Naive thymus-derived CD8-positive, alpha-beta T cell (primary cell): ENCODE measurements at regions not wholly inside any gene's neighbourhood (a gene's known extent, or its start where the extent isn't known, plus 50 kb on each side); places are given as distances from the start of the nearest gene placed in this dataset.

ENCODE experiments used
- ATAC-seq, 2 donors: fragments of 150-1000 bp; cut with Tn5 transposase in 1 of 2; sonication (Bioruptor Pico), chemical (Tn5 transposase) in 1 of 2; 1 replicate in 1 of 2; 2 replicates in 1 of 2; pipeline ENCODE4 v1.10.0; 2021; ENCODE audit warnings: mild to moderate bottlenecking in 2 of 2, moderate library complexity in 2 of 2
- POLR2A ChIA-PET: fragments of 350-600 bp; sonication (Branson Sonifier 250); formaldehyde crosslinking; loops from one replicate; lab custom pipeline; 2021; ENCODE audit warnings: antibody characterized with exemption; lab: Charles Lee
- DNase-seq, 10 donors: peaks; one replicate each; pipeline versions ENCODE4 v3.0.0 to v3.0.0-alpha.2; 2020 to 2022
- H3K27ac Mint-ChIP-seq, 10 donors: one replicate each; pipeline ENCODE4 v1.8.0; 2020 to 2022; ENCODE audit warnings: mild to moderate bottlenecking in 10 of 10, mixed read lengths in 10 of 10, moderate library complexity in 4 of 10, inconsistent platforms in 1 of 10
- H3K27me3 Mint-ChIP-seq, 5 donors: one replicate each; pipeline ENCODE4 v1.8.0; 2021 to 2022; ENCODE audit warnings: mixed read lengths in 5 of 5
- H3K36me3 Mint-ChIP-seq, 3 donors: one replicate each; pipeline ENCODE4 v1.8.0; 2020 to 2022; ENCODE audit warnings: mixed read lengths in 3 of 3, mild to moderate bottlenecking in 2 of 3, inconsistent platforms in 1 of 3
- H3K4me1 Mint-ChIP-seq, 4 donors: one replicate each; pipeline ENCODE4 v1.8.0; 2021 to 2022; ENCODE audit warnings: mixed read lengths in 4 of 4
- H3K4me3 Mint-ChIP-seq, 10 donors: one replicate each; pipeline ENCODE4 v1.8.0; 2020 to 2022; ENCODE audit warnings: mild to moderate bottlenecking in 10 of 10, mixed read lengths in 10 of 10, moderate library complexity in 6 of 10, inconsistent platforms in 1 of 10
- H3K9me3 Mint-ChIP-seq, 9 donors: one replicate each; pipeline ENCODE4 v1.8.0; 2020 to 2022; ENCODE audit warnings: mixed read lengths in 9 of 9, mild to moderate bottlenecking in 3 of 9, inconsistent platforms in 1 of 9, moderate library complexity in 1 of 9

GRCh38 chr18:59821983-59822382 lies 77.8 kb upstream of the PMAIP1 start:
- ATAC-seq (no peak), DNase-seq (no peak)
- H3K9me3 Mint-ChIP-seq, result peaks cover 0 to 2% (median 0%) of the 10 kb centered on the region in 9 donors
- H3K4me1 Mint-ChIP-seq, result peaks cover 0 to 3% (median 0%) of the 10 kb centered on the region in 4 donors
- H3K27me3 Mint-ChIP-seq, result peaks cover 9 to 19% (median 13%) of the 10 kb centered on the region in 5 donors
- POLR2A ChIA-PET, result no interaction called here
- H3K27ac Mint-ChIP-seq, result no peak overlapping the region
- no peak overlapping the region for H3K4me3 Mint-ChIP-seq
- no peaks in the 10 kb centered on the region for H3K36me3 Mint-ChIP-seq

DNA sequence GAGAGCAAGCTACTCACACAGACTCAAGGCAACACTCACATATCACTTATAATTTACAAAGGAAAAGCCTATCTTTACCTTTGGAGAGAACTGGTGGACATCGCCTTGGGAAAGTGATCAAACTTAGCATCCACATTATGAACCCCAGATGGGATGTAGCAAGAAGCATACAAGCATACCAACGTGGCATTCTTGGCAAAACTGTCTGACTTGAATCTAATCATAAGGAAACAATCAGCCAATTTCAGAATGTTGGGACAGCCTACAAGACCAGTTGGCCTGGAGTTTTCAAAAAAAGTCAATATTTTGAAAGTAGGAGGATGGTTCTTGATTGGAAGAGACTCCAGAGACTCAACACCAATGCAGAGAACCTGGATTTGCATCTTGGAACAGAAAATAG lies 79.1 kb upstream of the PMAIP1 start:
- POLR2A ChIA-PET, result no interaction called here
- Mint-ChIP-seq H3K4me3 (no peak overlapping the region), H3K9me3 (peaks cover 0 to 2% (median 0%) of the 10 kb centered on the region in 9 donors), H3K27me3 (peaks cover 9 to 20% (median 16%) of the 10 kb centered on the region in 5 donors), H3K4me1 (peaks cover 0 to 3% (median 0%) of the 10 kb centered on the region in 4 donors), H3K36me3 (no peaks in the 10 kb centered on the region), H3K27ac (no peak overlapping the region)
- DNase-seq (no peak), ATAC-seq (no peak)

DNA sequence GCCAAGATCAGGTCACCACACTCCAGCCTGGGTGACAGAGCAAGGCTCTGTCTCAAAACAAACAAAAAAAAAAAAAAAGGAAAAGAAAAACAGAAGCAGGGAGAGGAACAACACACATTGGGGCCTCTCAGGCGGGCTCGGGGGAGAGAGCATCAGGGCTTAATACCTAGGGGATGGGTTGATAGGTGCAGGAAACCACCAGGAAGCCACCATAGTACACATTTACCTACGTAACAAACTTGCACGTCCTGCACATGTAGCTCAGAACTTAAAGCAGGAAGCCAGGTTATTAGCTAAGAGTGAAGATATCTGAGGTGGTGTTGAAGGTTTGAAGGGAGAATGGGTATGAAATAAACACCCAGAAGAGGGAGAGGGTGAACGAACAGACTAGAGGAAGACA lies 81.0 kb upstream of the PMAIP1 start:
- DNase-seq (no peak), ATAC-seq (no peak)
- H3K27me3 Mint-ChIP-seq, result peaks cover 7 to 20% (median 19%) of the 10 kb centered on the region in 5 donors
- H3K27ac Mint-ChIP-seq, result peak overlapping the region in 1 of 10 donors; percentile 68
- peaks cover 0 to 2% (median 0%) of the 10 kb centered on the region in 9 donors for H3K9me3 Mint-ChIP-seq
- no peak overlapping the region for H3K4me3 Mint-ChIP-seq
- POLR2A ChIA-PET, result no interaction called here
- H3K4me1 Mint-ChIP-seq, result peaks cover 0 to 4% (median 0%) of the 10 kb centered on the region in 4 donors
- H3K36me3 Mint-ChIP-seq, result no peaks in the 10 kb centered on the region

DNA sequence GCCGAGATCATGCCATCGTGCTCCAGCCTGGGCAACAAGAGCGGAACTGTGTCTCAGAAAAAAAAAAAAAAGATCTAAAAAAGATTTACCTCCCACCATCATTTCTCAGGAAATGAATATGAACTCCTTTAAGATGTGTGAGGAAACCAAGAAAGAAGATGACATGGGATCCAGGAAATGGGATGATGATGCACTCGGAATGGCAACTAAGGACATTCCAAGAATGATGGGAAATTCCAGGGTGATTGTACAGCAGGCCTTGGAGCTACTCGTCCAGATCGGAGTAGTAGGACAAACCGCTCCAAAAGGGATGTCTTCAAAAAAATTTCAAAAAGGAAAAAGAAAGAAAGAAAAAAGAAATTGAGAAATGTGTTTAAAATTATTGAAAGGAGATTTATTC lies 84.9 kb upstream of the PMAIP1 start:
- DNase-seq (no peak), ATAC-seq (no peak)
- Mint-ChIP-seq H3K4me1 (peaks cover 0 to 5% (median 0%) of the 10 kb centered on the region in 4 donors), H3K27ac (no peak overlapping the region), H3K4me3 (no peak overlapping the region), H3K27me3 (peaks cover 9 to 23% (median 20%) of the 10 kb centered on the region in 5 donors), H3K9me3 (peaks cover 0 to 2% (median 0%) of the 10 kb centered on the region in 9 donors), H3K36me3 (no peaks in the 10 kb centered on the region)
- POLR2A ChIA-PET, result no interaction called here

- no peak for DNase-seq
- POLR2A ChIA-PET, result no interaction called here
Measured at GRCh38 chr18:59813942-59814341, 85.9 kb upstream of the PMAIP1 start.

DNA sequence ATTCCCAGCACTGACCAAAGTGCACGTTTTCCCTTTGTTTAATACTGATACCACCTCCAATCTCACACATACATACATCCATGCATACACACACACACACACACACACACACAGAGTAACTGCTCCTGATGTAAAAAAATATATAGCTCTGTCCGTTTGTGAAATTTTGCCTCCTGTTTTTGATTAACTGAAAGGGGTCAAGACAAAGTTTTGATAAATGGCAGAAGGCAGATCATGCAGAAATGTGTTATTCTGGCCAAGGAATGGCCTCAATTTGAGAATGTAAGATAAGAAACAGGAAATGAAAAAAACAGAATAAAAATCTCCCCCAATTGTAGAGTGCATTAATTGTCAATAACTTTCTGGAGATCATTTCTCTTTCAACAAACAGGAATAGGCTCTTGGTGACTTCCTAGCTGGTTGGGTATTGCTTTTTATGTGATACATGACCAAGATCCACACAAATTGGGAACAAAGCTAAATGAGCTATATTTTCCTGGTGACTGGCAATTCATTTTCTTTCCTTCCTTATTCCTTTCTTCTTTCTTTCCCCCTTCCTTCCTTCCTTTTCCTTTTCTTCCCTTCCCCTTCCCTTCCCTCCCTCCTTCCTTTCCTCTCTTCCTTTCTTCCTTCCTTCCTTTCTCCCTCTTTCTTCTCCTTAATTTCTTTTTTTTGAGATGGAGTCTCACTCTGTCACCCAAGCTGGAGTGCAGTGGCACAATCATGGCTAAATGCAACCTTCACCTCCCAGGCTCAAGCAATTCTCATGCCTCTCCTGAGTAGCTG lies 88.9 kb upstream of the PMAIP1 start:
- Mint-ChIP-seq H3K9me3 (no peaks in the 10 kb centered on the region), H3K27me3 (peaks cover 9 to 18% (median 10%) of the 10 kb centered on the region in 5 donors), H3K27ac (no peak overlapping the region), H3K4me3 (no peak overlapping the region), H3K36me3 (no peaks in the 10 kb centered on the region), H3K4me1 (peaks cover 0 to 2% (median 0%) of the 10 kb centered on the region in 4 donors)
- ATAC-seq (no peak), DNase-seq (no peak)
- POLR2A ChIA-PET, result no interaction called here

More at GRCh38 chr18:59813942-59814341, 85.9 kb upstream of the PMAIP1 start:
- no peak for ATAC-seq
- Mint-ChIP-seq H3K4me3 (no peak overlapping the region), H3K4me1 (peaks cover 0 to 5% (median 0%) of the 10 kb centered on the region in 4 donors), H3K9me3 (peaks cover 0 to 2% (median 0%) of the 10 kb centered on the region in 9 donors), H3K27me3 (peaks cover 12 to 30% (median 18%) of the 10 kb centered on the region in 5 donors), H3K36me3 (no peaks in the 10 kb centered on the region), H3K27ac (no peak overlapping the region)

DNA sequence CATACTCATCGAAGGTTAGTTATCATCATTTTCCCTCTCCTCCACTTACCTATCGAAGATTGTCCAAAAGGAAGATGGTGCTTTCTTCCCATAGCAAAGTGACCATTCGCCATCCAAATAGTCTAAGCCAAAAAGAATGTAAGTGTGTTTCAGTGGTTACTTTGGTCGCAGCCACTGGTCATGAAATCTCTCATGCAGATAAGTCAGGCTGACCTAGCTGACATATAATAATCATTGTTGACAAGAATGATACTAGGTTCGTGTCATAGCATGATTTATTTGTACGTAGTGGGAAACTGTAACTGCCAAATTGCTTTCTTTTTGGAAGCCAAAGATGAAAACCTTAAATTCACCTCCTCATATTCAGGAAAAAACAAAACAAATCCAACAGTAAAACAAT lies 89.6 kb upstream of the PMAIP1 start:
- no peak for DNase-seq
- POLR2A ChIA-PET, result no interaction called here
- Mint-ChIP-seq H3K4me3 (no peak overlapping the region), H3K27me3 (peaks cover 9 to 17% (median 10%) of the 10 kb centered on the region in 5 donors), H3K27ac (no peak overlapping the region), H3K9me3 (no peaks in the 10 kb centered on the region), H3K36me3 (no peaks in the 10 kb centered on the region), H3K4me1 (peaks cover 0 to 2% (median 0%) of the 10 kb centered on the region in 4 donors)
- no peak for ATAC-seq

- Mint-ChIP-seq H3K9me3 (no peaks in the 10 kb centered on the region), H3K27me3 (peaks cover 0 to 4% (median 1%) of the 10 kb centered on the region in 5 donors), H3K27ac (no peak overlapping the region), H3K4me1 (no peaks in the 10 kb centered on the region), H3K4me3 (peak overlapping the region in 1 of 10 donors; percentile 59), H3K36me3 (no peaks in the 10 kb centered on the region)
- no peak for DNase-seq
- ATAC-seq, result no peak
- POLR2A ChIA-PET, result no interaction called here
Measured at GRCh38 chr18:59802031-59802430, 97.8 kb upstream of the PMAIP1 start.

GRCh38 chr18:59801576-59801975 lies 98.2 kb upstream of the PMAIP1 start:
- ATAC-seq (no peak), DNase-seq (no peak)
- H3K9me3 Mint-ChIP-seq, result no peaks in the 10 kb centered on the region
- no peak overlapping the region for H3K4me3 Mint-ChIP-seq
- POLR2A ChIA-PET, result no interaction called here
- H3K4me1 Mint-ChIP-seq, result no peaks in the 10 kb centered on the region
- no peaks in the 10 kb centered on the region for H3K36me3 Mint-ChIP-seq
- H3K27me3 Mint-ChIP-seq, result peaks cover 0 to 4% (median 1%) of the 10 kb centered on the region in 5 donors
- no peak overlapping the region for H3K27ac Mint-ChIP-seq

DNA sequence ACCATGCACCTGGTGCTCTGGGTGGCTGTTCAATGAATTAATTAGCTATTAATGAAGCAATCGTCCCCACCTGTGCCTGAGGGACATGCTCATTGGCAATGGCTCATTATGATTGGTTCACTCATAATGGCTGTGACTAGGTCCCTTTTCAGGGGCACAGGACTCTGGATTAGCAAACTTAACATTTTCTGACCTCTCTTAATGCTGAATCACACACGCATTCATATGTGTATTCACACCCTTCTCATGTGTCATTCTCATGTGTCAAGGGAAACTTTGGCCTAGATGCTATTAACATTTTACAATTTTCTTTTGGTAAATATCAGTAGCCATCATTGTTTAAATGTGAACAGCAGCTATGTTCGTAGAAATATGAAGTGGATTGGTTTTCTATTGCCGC lies 98.9 kb upstream of the PMAIP1 start:
- POLR2A ChIA-PET, result no interaction called here
- H3K4me1 Mint-ChIP-seq, result no peaks in the 10 kb centered on the region

DNA sequence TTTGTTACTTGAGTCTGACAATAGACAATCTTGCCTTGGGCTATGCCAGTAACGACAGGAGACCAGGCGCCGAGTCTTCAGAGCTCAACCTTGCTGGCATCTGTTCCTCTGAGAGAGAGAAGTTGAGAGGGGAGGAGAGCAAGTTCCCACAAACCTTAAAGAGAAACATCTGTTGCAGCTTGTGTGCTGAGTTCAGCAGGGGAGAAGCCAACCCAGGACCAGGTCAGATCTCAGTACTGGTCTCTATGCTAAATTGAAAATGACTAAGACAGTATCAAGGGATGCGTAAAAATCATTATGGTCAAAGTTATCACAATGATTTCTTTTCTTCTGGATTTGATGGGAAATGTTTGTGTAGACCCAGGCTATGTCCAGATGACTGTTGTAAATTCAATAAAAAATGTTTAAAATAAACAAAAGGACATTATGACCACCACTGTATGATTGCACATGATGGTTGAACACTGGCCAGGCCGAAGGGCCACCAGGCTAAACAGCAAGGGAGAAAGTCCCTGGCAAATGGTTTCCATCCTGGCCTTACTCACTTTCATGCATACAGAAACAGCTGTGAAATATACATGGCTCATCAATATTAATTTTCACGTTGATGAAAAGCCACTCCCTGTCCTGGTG lies 100.3 kb upstream of the PMAIP1 start:
- Mint-ChIP-seq H3K27me3 (peaks cover 0 to 4% (median under 1%) of the 10 kb centered on the region in 5 donors), H3K9me3 (no peaks in the 10 kb centered on the region), H3K36me3 (no peaks in the 10 kb centered on the region), H3K4me1 (no peaks in the 10 kb centered on the region), H3K27ac (no peak overlapping the region), H3K4me3 (no peak overlapping the region)
- ATAC-seq (no peak), DNase-seq (no peak)
- POLR2A ChIA-PET, result no interaction called here

More for the DNA sequence above, 98.9 kb upstream of the PMAIP1 start:
- ATAC-seq (no peak), DNase-seq (no peak)
- H3K27me3 Mint-ChIP-seq, result peaks cover 0 to 4% (median 1%) of the 10 kb centered on the region in 5 donors
- H3K27ac Mint-ChIP-seq, result no peak overlapping the region
- no peaks in the 10 kb centered on the region for H3K9me3 Mint-ChIP-seq
- H3K4me3 Mint-ChIP-seq, result no peak overlapping the region
- H3K36me3 Mint-ChIP-seq, result no peaks in the 10 kb centered on the region

GRCh38 chr18:59795882-59796281 lies 98.7 kb upstream of the CCBE1 start:
- H3K4me1 Mint-ChIP-seq, result no peaks in the 10 kb centered on the region
- H3K4me3 Mint-ChIP-seq, result no peak overlapping the region
- ATAC-seq, result no peak
- no peak for DNase-seq
- H3K36me3 Mint-ChIP-seq, result no peaks in the 10 kb centered on the region
- H3K27ac Mint-ChIP-seq, result no peak overlapping the region
- POLR2A ChIA-PET, result no interaction called here
- peaks cover 0 to 2% (median 0%) of the 10 kb centered on the region in 9 donors for H3K9me3 Mint-ChIP-seq
- H3K27me3 Mint-ChIP-seq, result peaks cover 0 to 4% (median 0%) of the 10 kb centered on the region in 5 donors

GRCh38 chr18:59792353-59792752 lies 95.1 kb upstream of the CCBE1 start:
- Mint-ChIP-seq H3K4me1 (no peaks in the 10 kb centered on the region), H3K27ac (no peak overlapping the region), H3K27me3 (no peaks in the 10 kb centered on the region), H3K4me3 (no peak overlapping the region), H3K36me3 (no peaks in the 10 kb centered on the region), H3K9me3 (peaks cover 0 to 2% (median 0%) of the 10 kb centered on the region in 9 donors)
- no peak for ATAC-seq
- DNase-seq, result no peak
- POLR2A ChIA-PET, result no interaction called here
